Thymus (tissue), 11 donors: ENCODE measurements at regions not wholly inside any gene's neighbourhood (a gene's known extent, or its start where the extent isn't known, plus 50 kb on each side); places are given as distances from the start of the nearest gene placed in this dataset.

Experiments used
- DNase-seq, 9 donors: peaks; one replicate each; pipeline ENCODE4 v3.0.0-alpha.2; 2013; ENCODE audit warnings: low spot score in 9 of 9, low read depth in 6 of 9, missing footprints in 1 of 9
- H3K27ac ChIP-seq, 2 donors: one replicate each; pipeline ENCODE4 v1.5.1; 2013; ENCODE audit warnings: control low read depth in 1 of 2, low read depth in 1 of 2, low read length in 1 of 2, mild to moderate bottlenecking in 1 of 2, moderate library complexity in 1 of 2
- H3K27me3 ChIP-seq, 2 donors: one replicate each; pipeline ENCODE4 v1.5.1; 2013; ENCODE audit warnings: low read length in 1 of 2; ENCODE audit not compliant: control insufficient read depth in 2 of 2, insufficient read depth in 1 of 2
- H3K36me3 ChIP-seq, 2 donors: one replicate each; pipeline ENCODE4 v1.5.1; 2013; ENCODE audit warnings: low read length in 1 of 2, mild to moderate bottlenecking in 1 of 2, moderate library complexity in 1 of 2; ENCODE audit not compliant: control insufficient read depth in 2 of 2, insufficient read depth in 2 of 2
- H3K4me1 ChIP-seq, 2 donors: one replicate each; pipeline ENCODE4 v1.5.1; 2013; ENCODE audit warnings: low read length in 2 of 2; ENCODE audit not compliant: control insufficient read depth in 2 of 2, insufficient read depth in 2 of 2
- H3K4me3 ChIP-seq, 2 donors: one replicate each; pipeline ENCODE4 v1.5.1; 2013; ENCODE audit warnings: low read length in 2 of 2, control low read depth in 1 of 2, mild to moderate bottlenecking in 1 of 2
- H3K9me3 ChIP-seq, 2 donors: one replicate each; pipeline ENCODE4 v1.5.1; 2013; ENCODE audit warnings: low read length in 1 of 2, mild to moderate bottlenecking in 1 of 2; ENCODE audit not compliant: control insufficient read depth in 2 of 2, insufficient read depth in 1 of 2
- WGBS: extraction: QIAGEN DNeasy Blood & Tissue Kit; methylation state at CpG from one replicate; pipeline ENCODE4 v1.1.7; 2013; 5-methylcytosine and 5-hydroxymethylcytosine counted together
- donor health status: healthy.

- no peak for DNase-seq
- H3K4me3 ChIP-seq: no peak overlapping the region
- no peaks in the 10 kb centered on the region for H3K9me3 ChIP-seq
- no peak overlapping the region for H3K27ac ChIP-seq
- H3K36me3 ChIP-seq: no peaks in the 10 kb centered on the region
- no peaks in the 10 kb centered on the region for H3K4me1 ChIP-seq
- 90% methylated on average over 2 of the region's 2 CpGs for WGBS
- H3K27me3 ChIP-seq: no peaks in the 10 kb centered on the region
Measured at GRCh38 chr3:40843208-40843624, 318.5 kb downstream of the ZNF621 start.

GRCh38 chr3:40843851-40844548, 319.2 kb downstream of the ZNF621 start:
- Histone ChIP-seq H3K4me3 (no peak overlapping the region), H3K4me1 (no peaks in the 10 kb centered on the region), H3K27me3 (no peaks in the 10 kb centered on the region), H3K36me3 (no peaks in the 10 kb centered on the region), H3K9me3 (no peaks in the 10 kb centered on the region), H3K27ac (no peak overlapping the region)
- no peak for DNase-seq
- WGBS: 94% methylated on average over 7 of the region's 7 CpGs

GRCh38 chr3:40844896-40845295, 320.1 kb downstream of the ZNF621 start:
- DNase-seq: no peak
- Histone ChIP-seq H3K9me3 (no peaks in the 10 kb centered on the region), H3K27me3 (no peaks in the 10 kb centered on the region), H3K36me3 (no peaks in the 10 kb centered on the region), H3K27ac (no peak overlapping the region), H3K4me3 (no peak overlapping the region), H3K4me1 (no peaks in the 10 kb centered on the region)
- 98% methylated on average over 2 of the region's 2 CpGs for WGBS

- no peak for DNase-seq
- Histone ChIP-seq H3K9me3 (no peaks in the 10 kb centered on the region), H3K27me3 (no peaks in the 10 kb centered on the region), H3K4me3 (no peak overlapping the region), H3K4me1 (no peaks in the 10 kb centered on the region), H3K27ac (no peak overlapping the region), H3K36me3 (no peaks in the 10 kb centered on the region)
- 98% methylated on average over 1 of the region's 1 CpG for WGBS
Measured at GRCh38 chr3:40845447-40845846, 320.7 kb downstream of the ZNF621 start.

GRCh38 chr3:40845916-40846315, 321.2 kb downstream of the ZNF621 start:
- DNase-seq: no peak
- no peak overlapping the region for H3K27ac ChIP-seq

GRCh38 chr3:40846451-40846850, 321.7 kb downstream of the ZNF621 start:
- Histone ChIP-seq H3K27ac (no peak overlapping the region), H3K9me3 (no peaks in the 10 kb centered on the region), H3K27me3 (no peaks in the 10 kb centered on the region), H3K4me1 (no peaks in the 10 kb centered on the region), H3K36me3 (no peaks in the 10 kb centered on the region), H3K4me3 (no peak overlapping the region)
- DNase-seq: no peak
- 97% methylated on average over 1 of the region's 1 CpG for WGBS

More at GRCh38 chr3:40845916-40846315, 321.2 kb downstream of the ZNF621 start:
- Histone ChIP-seq H3K9me3 (no peaks in the 10 kb centered on the region), H3K27me3 (no peaks in the 10 kb centered on the region), H3K4me3 (no peak overlapping the region), H3K36me3 (no peaks in the 10 kb centered on the region), H3K4me1 (no peaks in the 10 kb centered on the region)
- WGBS: 62% methylated on average over 1 of the region's 1 CpG

- 92% methylated on average over 6 of the region's 6 CpGs for WGBS
- Histone ChIP-seq H3K36me3 (no peaks in the 10 kb centered on the region), H3K27ac (no peak overlapping the region), H3K4me1 (no peaks in the 10 kb centered on the region), H3K27me3 (no peaks in the 10 kb centered on the region), H3K4me3 (no peak overlapping the region), H3K9me3 (no peaks in the 10 kb centered on the region)
- DNase-seq: no peak
Measured at GRCh38 chr3:40847551-40847992, 322.8 kb downstream of the ZNF621 start.

GRCh38 chr3:40848421-40848820, 323.7 kb downstream of the ZNF621 start:
- Histone ChIP-seq H3K9me3 (no peaks in the 10 kb centered on the region), H3K4me3 (no peak overlapping the region), H3K27me3 (no peaks in the 10 kb centered on the region), H3K36me3 (no peaks in the 10 kb centered on the region), H3K27ac (no peak overlapping the region), H3K4me1 (no peaks in the 10 kb centered on the region)
- WGBS: 96% methylated on average over 2 of the region's 2 CpGs
- no peak for DNase-seq

- Histone ChIP-seq H3K9me3 (no peaks in the 10 kb centered on the region), H3K4me1 (no peaks in the 10 kb centered on the region), H3K36me3 (no peaks in the 10 kb centered on the region), H3K4me3 (no peak overlapping the region), H3K27me3 (no peaks in the 10 kb centered on the region), H3K27ac (no peak overlapping the region)
- 33% methylated on average over 4 of the region's 4 CpGs for WGBS
- DNase-seq: no peak
Measured at GRCh38 chr3:40850861-40851260, 326.1 kb downstream of the ZNF621 start.
